H1 (cell line): ENCODE measurements at regions not wholly inside any gene's neighbourhood (a gene's known extent, or its start where the extent isn't known, plus 50 kb on each side); places are given as distances from the start of the nearest gene placed in this dataset.
"Not testable (repeated sequence)": the region's sequence is repeated elsewhere in the genome, so short reads cannot be mapped to it uniquely, and the experiment has no call there.

Experiments used
- CTCF ChIA-PET: fragments of 300-600 bp; sonication (Branson Sonifier 250); formaldehyde crosslinking; loops from one replicate; lab custom pipeline; 2021; ENCODE audit not compliant: partially characterized antibody; lab: Charles Lee
- POLR2A ChIA-PET: fragments of 300-600 bp; sonication (Branson Sonifier 250); formaldehyde crosslinking; loops from one replicate; lab custom pipeline; 2021; ENCODE audit warnings: inconsistent platforms; ENCODE audit not compliant: partially characterized antibody; lab: Charles Lee
- DNase-seq, 2 experiments: peaks; one replicate each; pipeline versions ENCODE4 v3.0.0 to v3.0.0-alpha.2; 2010 to 2022; ENCODE audit warnings: low spot score in 2 of 2, low read depth in 1 of 2, mixed read lengths in 1 of 2
- FAIRE-seq: peaks from 2 replicates; lab custom pipeline; 2011; peaks lifted over from hg19 to GRCh38; lab: Jason Lieb, UNC
- H2AFZ ChIP-seq: 2 replicates; pipeline ENCODE4 v1.8.1; 2012; ENCODE audit warnings: low read length, inconsistent platforms
- H2AK5ac ChIP-seq: 2 replicates; pipeline ENCODE4 v1.6.1; 2013; ENCODE audit warnings: low read depth, low read length
- H2BK120ac ChIP-seq: replicated peaks from 2 replicates; pipeline ENCODE3; 2013; ENCODE audit warnings: low read depth, low read length, inconsistent platforms
- H2BK12ac ChIP-seq: 2 replicates; pipeline ENCODE4 v1.6.1; 2013; ENCODE audit warnings: low read depth, low read length
- H2BK15ac ChIP-seq: 2 replicates; pipeline ENCODE4 v1.6.1; 2013; ENCODE audit warnings: low read length
- H2BK20ac ChIP-seq: 2 replicates; pipeline ENCODE4 v1.6.1; 2013; ENCODE audit warnings: low read length
- H2BK5ac ChIP-seq: 2 replicates; pipeline ENCODE4 v1.6.1; 2013; ENCODE audit warnings: low read depth, low read length
- H3K14ac ChIP-seq: 2 replicates; pipeline ENCODE4 v1.6.1; 2013; ENCODE audit warnings: inconsistent platforms; ENCODE audit not compliant: insufficient read length
- H3K18ac ChIP-seq: 2 replicates; pipeline ENCODE4 v1.6.1; 2013; ENCODE audit warnings: low read length; ENCODE audit errors: extremely low read depth
- H3K23ac ChIP-seq: 2 replicates; pipeline ENCODE4 v1.6.1; 2013; ENCODE audit warnings: inconsistent platforms; ENCODE audit not compliant: insufficient read length
- H3K23me2 ChIP-seq: 2 replicates; pipeline ENCODE4 v1.6.1; 2013; ENCODE audit warnings: low read depth, low read length
- H3K27ac ChIP-seq: 2 replicates; pipeline ENCODE4 v1.6.1; 2011; ENCODE audit warnings: low read depth, low read length, inconsistent platforms
- H3K27me3 ChIP-seq, 4 experiments: replicated peaks in 1 of 4; 1 replicate in 1 of 4; 2 replicates in 3 of 4; pipeline versions ENCODE4 v1.6.1 to v1.8.1; 2011 to 2013; ENCODE audit warnings: low read length in 3 of 4, mild to moderate bottlenecking in 3 of 4, inconsistent platforms in 2 of 4, mixed read lengths in 2 of 4, moderate library complexity in 1 of 4; ENCODE audit not compliant: control insufficient read depth in 3 of 4, insufficient read depth in 3 of 4; ENCODE audit errors: extremely low read depth in 1 of 4
- H3K36me3 ChIP-seq, 4 experiments: 2 replicates each; pipeline versions ENCODE4 v1.6.1 to v1.8.1; 2011 to 2013; ENCODE audit warnings: mild to moderate bottlenecking in 4 of 4, low read length in 3 of 4, moderate library complexity in 2 of 4, control low read depth in 1 of 4, inconsistent platforms in 1 of 4; ENCODE audit not compliant: insufficient read depth in 4 of 4, control insufficient read depth in 2 of 4
- H3K4ac ChIP-seq: replicated peaks from 2 replicates; pipeline ENCODE3; 2013; ENCODE audit warnings: low read length, low read depth, mixed read lengths, inconsistent platforms; ENCODE audit not compliant: insufficient read length
- H3K4me1 ChIP-seq, 4 experiments: replicated peaks in 1 of 4; 1 replicate in 1 of 4; 2 replicates in 3 of 4; pipeline versions ENCODE4 v1.6.1 to v1.8.1; 2011 to 2013; ENCODE audit warnings: low read length in 3 of 4, inconsistent platforms in 2 of 4, mixed read lengths in 1 of 4; ENCODE audit not compliant: insufficient read depth in 4 of 4, control insufficient read depth in 3 of 4
- H3K4me2 ChIP-seq, 2 experiments: 2 replicates each; pipeline versions ENCODE4 v1.6.1 to v1.8.1; 2011 to 2013; ENCODE audit warnings: low read depth in 2 of 2, low read length in 2 of 2, control low read depth in 1 of 2, inconsistent platforms in 1 of 2, mild to moderate bottlenecking in 1 of 2; ENCODE audit not compliant: insufficient read depth in 1 of 2
- H3K4me3 ChIP-seq, 4 experiments: fragments of 200-600, 300-600 bp in 1 of 4; sonication (generic), shearing (Covaris generic), sonication (Bioruptor Twin) in 1 of 4; 2 replicates each; pipeline versions ENCODE4 v1.5.1 to v1.8.1; 2011 to 2016; ENCODE audit warnings: low read length in 4 of 4, low read depth in 3 of 4, control low read depth in 2 of 4, inconsistent platforms in 2 of 4, mild to moderate bottlenecking in 2 of 4, mixed read lengths in 1 of 4, moderate library complexity in 1 of 4; ENCODE audit not compliant: insufficient read depth in 2 of 4; ENCODE audit errors: extremely low read depth in 1 of 4
- H3K56ac ChIP-seq: replicated peaks from 2 replicates; pipeline ENCODE3; 2013; ENCODE audit warnings: low read depth, mild to moderate bottlenecking, mixed read lengths, low read length, inconsistent platforms; ENCODE audit not compliant: insufficient read length
- H3K79me1 ChIP-seq: 2 replicates; pipeline ENCODE4 v1.6.1; 2013; ENCODE audit warnings: low read depth, low read length, control low read depth
- H3K79me2 ChIP-seq, 2 experiments: 2 replicates each; pipeline versions ENCODE4 v1.6.1 to v1.8.1; 2012 to 2013; ENCODE audit warnings: low read length in 2 of 2, mild to moderate bottlenecking in 2 of 2, inconsistent platforms in 1 of 2; ENCODE audit not compliant: insufficient read depth in 2 of 2, control insufficient read depth in 1 of 2
- H3K9ac ChIP-seq, 4 experiments: replicated peaks in 1 of 4; 1 replicate in 1 of 4; 2 replicates in 3 of 4; pipeline versions ENCODE4 v1.6.1 to v1.8.1; 2011 to 2013; ENCODE audit warnings: low read depth in 3 of 4, low read length in 3 of 4, control low read depth in 2 of 4, mild to moderate bottlenecking in 2 of 4, moderate library complexity in 2 of 4, inconsistent platforms in 1 of 4; ENCODE audit errors: extremely low read depth in 1 of 4
- H3K9me3 ChIP-seq, 2 experiments: 2 replicates each; pipeline versions ENCODE4 v1.6.1 to v1.8.1; 2012 to 2013; ENCODE audit warnings: mild to moderate bottlenecking in 2 of 2, moderate library complexity in 2 of 2, control low read depth in 1 of 2, inconsistent platforms in 1 of 2, low read depth in 1 of 2, low read length in 1 of 2, mixed read lengths in 1 of 2; ENCODE audit not compliant: insufficient read depth in 2 of 2
- H4K20me1 ChIP-seq, 2 experiments: replicated peaks in 1 of 2; 2 replicates each; pipeline versions ENCODE3 to v1.8.1; 2011 to 2013; ENCODE audit warnings: inconsistent platforms in 2 of 2, low read length in 2 of 2, mild to moderate bottlenecking in 1 of 2; ENCODE audit not compliant: insufficient read depth in 2 of 2, control insufficient read depth in 1 of 2
- H4K5ac ChIP-seq: 2 replicates; pipeline ENCODE4 v1.6.1; 2013; ENCODE audit warnings: low read length, low read depth, mixed read lengths, inconsistent platforms; ENCODE audit not compliant: insufficient read length
- H4K8ac ChIP-seq: 2 replicates; pipeline ENCODE4 v1.8.0; 2013; ENCODE audit warnings: mild to moderate bottlenecking, moderate library complexity, low read length, inconsistent platforms; ENCODE audit not compliant: insufficient read depth; ENCODE audit errors: extremely low read depth
- H4K91ac ChIP-seq: replicated peaks from 2 replicates; pipeline ENCODE3; 2013; ENCODE audit warnings: low read length, mixed read lengths, inconsistent platforms; ENCODE audit not compliant: insufficient read length
- WGBS, 2 experiments: shearing (Covaris generic) in 1 of 2; methylation state at CpG; one replicate each; pipeline versions ENCODE4 v1.1.6 to v1.1.7; 2013 to 2015; ENCODE audit warnings: low lambda C conversion rate in 2 of 2, mixed read lengths in 2 of 2, inconsistent platforms in 1 of 2, low coverage in 1 of 2, missing lambda C conversion rate in 1 of 2; ENCODE audit not compliant: insufficient replicate concordance in 2 of 2, insufficient coverage in 1 of 2, insufficient read length in 1 of 2; ENCODE audit errors: extremely low coverage in 1 of 2, missing lambda C conversion rate in 1 of 2; 5-methylcytosine and 5-hydroxymethylcytosine counted together

DNA sequence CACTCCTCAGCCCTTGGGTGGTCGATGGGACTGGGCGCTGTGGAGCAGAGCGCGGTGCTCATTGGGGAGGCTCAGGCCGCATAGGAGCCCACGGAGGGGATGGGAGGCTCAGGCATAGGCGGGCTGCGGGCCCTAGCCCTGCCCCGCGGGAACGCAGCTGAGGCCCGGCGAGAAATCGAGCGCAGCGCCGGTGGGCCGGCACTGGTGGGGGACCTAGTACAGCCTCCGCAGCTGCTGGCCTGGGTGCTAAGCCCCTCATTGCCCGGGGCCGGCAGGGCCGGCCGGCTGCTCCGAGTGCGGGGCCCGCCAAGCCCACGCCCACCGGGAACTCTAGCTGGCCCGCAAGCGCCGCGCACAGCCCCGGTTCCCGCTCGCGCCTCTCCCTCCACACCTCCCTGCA lies 135.0 kb upstream of the TMEM170B start:
- H3K23me2 ChIP-seq, H3K4ac ChIP-seq, H2BK15ac ChIP-seq, H3K36me3 ChIP-seq, H4K5ac ChIP-seq, H3K14ac ChIP-seq, DNase-seq, H2AFZ ChIP-seq, POLR2A ChIA-PET, H3K4me1 ChIP-seq, H3K79me1 ChIP-seq, H3K4me3 ChIP-seq, H3K27ac ChIP-seq, H3K18ac ChIP-seq, H3K23ac ChIP-seq, H3K27me3 ChIP-seq, FAIRE-seq, H2BK5ac ChIP-seq, H2BK20ac ChIP-seq, H3K4me2 ChIP-seq, H4K20me1 ChIP-seq, H4K8ac ChIP-seq, H3K79me2 ChIP-seq, H2BK12ac ChIP-seq, H4K91ac ChIP-seq, H3K9me3 ChIP-seq, H2BK120ac ChIP-seq, H2AK5ac ChIP-seq, H3K56ac ChIP-seq, H3K9ac ChIP-seq: not testable (repeated sequence)
- CTCF ChIA-PET = interaction anchor here (0.6 to 1.5 kb wide), 5 partner anchors 23 to 165 kb away, joined by 3 to 4 read pairs (median 4); no protein-coding TSS in a partner anchor
- 97% methylated on average over 17 of the region's 36 CpGs; no CpG with 5 or more reads in 1 of the 2 experiments for WGBS, 2 experiments

DNA sequence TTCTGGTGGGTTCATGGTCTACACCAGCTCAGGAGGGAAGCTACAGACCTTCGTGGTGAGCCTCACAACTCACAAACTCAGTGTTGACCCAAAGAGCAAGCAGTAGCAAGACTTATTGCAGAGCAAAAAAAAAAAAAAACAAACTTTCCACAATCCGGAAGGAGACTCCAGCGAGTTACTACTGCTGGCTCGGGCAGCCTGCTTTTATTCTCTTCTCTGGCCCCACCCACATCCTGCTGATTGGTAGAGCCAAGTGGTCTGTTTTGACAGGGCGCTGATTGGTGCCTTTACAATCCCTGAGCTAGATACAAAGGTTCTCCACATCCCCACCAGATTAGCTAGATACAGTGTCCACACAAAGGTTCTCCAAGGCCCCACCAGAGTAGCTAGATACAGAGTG lies 135.6 kb upstream of the TMEM170B start:
- H4K20me1 ChIP-seq, H3K4me2 ChIP-seq, H3K18ac ChIP-seq, H3K4me3 ChIP-seq, H3K23me2 ChIP-seq, H2BK12ac ChIP-seq, DNase-seq, H2BK15ac ChIP-seq, H3K27me3 ChIP-seq, H2BK20ac ChIP-seq, H2BK120ac ChIP-seq, H3K36me3 ChIP-seq, H4K5ac ChIP-seq, H4K8ac ChIP-seq, H3K79me2 ChIP-seq, H2AK5ac ChIP-seq, H2BK5ac ChIP-seq, H3K4ac ChIP-seq, FAIRE-seq, H3K79me1 ChIP-seq, H3K9ac ChIP-seq, H3K14ac ChIP-seq, H4K91ac ChIP-seq, H2AFZ ChIP-seq, H3K27ac ChIP-seq, H3K9me3 ChIP-seq, H3K56ac ChIP-seq, POLR2A ChIA-PET, H3K4me1 ChIP-seq, H3K23ac ChIP-seq: not testable (repeated sequence)
- WGBS, 2 experiments = 93% methylated on average over 5 of the region's 5 CpGs; no CpG with 5 or more reads in 1 of the 2 experiments
- CTCF ChIA-PET = interaction anchor here (0.6 to 1.5 kb wide), 4 partner anchors 23 to 164 kb away, joined by 3 to 4 read pairs (median 4); no protein-coding TSS in a partner anchor
